ENCODE measurements at regions not wholly inside any gene's neighbourhood (a gene's known extent, or its start where the extent isn't known, plus 50 kb on each side); places are given as distances from the start of the nearest gene placed in this dataset.

DNA sequence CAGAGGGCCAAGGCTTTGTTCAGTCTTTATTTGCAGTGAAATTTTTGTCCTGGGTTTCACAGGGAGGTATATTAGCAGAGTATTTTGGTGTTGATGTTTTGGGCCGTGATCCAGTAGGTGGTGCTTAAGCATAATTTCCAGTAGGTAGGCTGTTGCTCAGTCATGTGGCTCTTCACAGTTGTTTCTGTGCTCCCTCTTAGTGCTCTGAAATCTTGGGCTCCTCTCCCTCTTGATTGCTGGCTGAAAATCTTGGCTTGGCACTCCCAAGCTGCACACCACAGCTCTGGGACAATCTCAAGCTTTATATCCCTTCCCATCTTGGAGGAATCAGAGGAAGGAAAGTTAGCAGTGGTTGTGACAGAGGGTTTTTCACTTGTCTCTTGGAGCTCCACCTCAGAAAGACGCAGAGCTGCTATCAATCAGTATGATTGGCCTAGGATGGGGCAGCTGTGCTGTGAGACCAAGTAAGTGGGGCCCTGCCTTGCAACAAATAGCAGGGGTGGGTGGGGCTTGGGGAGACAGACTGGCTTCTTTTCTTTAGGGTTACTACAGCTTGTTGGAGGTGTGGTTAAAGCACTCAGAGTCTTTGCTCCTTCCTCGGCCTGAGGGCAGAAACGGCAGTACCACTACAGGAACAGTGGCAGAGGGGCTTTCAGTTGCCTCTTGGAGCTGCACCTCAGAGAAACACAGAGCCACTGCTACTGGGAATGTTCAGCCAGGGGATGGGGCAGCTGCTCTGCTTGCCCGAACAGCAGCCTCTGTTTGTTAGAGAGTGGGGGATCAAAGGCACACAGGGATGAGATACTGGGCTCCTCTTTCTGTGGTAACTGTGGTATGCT, 627.0 kb downstream of the SI start:
- no peak overlapping the region for H3K4me3 ChIP-seq (ENCODE audit: low read depth, low read length)
- no peaks in the 10 kb centered on the region for H3K36me3 ChIP-seq
- TF ChIP-seq, protein P1, sequence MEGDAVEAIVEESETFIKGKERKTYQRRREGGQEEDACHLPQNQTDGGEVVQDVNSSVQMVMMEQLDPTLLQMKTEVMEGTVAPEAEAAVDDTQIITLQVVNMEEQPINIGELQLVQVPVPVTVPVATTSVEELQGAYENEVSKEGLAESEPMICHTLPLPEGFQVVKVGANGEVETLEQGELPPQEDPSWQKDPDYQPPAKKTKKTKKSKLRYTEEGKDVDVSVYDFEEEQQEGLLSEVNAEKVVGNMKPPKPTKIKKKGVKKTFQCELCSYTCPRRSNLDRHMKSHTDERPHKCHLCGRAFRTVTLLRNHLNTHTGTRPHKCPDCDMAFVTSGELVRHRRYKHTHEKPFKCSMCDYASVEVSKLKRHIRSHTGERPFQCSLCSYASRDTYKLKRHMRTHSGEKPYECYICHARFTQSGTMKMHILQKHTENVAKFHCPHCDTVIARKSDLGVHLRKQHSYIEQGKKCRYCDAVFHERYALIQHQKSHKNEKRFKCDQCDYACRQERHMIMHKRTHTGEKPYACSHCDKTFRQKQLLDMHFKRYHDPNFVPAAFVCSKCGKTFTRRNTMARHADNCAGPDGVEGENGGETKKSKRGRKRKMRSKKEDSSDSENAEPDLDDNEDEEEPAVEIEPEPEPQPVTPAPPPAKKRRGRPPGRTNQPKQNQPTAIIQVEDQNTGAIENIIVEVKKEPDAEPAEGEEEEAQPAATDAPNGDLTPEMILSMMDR (IDR thresholded peaks at IDR 0.05; ENCODE audit: low read depth, low read length) = no peak
- no peaks in the 10 kb centered on the region for H3K4me1 ChIP-seq
- H3K9me3 ChIP-seq = no peaks in the 10 kb centered on the region
- DNase-seq = no peak
- no peaks in the 10 kb centered on the region for H3K27me3 ChIP-seq

DNA sequence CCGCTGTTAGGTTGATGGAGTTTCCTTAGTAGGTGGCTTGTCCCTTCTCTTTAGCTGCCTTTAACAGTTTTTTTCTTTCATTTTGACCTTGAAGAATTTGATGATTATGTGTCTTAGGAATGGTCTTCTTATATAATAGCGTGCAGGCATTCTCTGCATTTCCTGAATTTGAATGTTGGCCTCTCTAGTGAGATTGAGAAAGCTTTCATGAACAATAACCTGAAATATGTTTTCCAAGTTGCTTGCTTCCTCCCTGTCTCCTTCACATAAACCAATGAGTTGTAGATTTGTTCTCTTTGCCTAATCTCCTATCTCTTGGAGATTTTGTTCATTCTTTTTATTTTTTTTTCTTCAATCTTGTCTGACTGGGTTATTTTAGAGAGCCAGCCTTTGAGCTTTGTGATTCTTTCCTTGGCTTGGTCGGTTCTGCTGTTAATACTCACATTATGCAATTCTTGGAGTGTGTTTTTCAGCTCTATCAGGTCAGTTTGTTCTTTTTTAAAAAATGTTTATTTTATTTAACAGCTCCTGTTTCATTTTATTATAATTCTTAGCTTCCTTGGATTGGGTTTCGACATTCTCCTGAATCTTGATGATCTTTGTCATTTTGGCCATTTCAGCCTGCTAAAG, 627.9 kb downstream of the SI start:
- Histone ChIP-seq H3K36me3 (no peaks in the 10 kb centered on the region), H3K27me3 (no peaks in the 10 kb centered on the region), H3K4me3 (ENCODE audit: low read depth, low read length) (no peak overlapping the region), H3K4me1 (no peaks in the 10 kb centered on the region), H3K9me3 (no peaks in the 10 kb centered on the region)
- TF ChIP-seq, protein P1 (IDR thresholded peaks at IDR 0.05; ENCODE audit: low read depth, low read length) = no peak
- DNase-seq = no peak

DNA sequence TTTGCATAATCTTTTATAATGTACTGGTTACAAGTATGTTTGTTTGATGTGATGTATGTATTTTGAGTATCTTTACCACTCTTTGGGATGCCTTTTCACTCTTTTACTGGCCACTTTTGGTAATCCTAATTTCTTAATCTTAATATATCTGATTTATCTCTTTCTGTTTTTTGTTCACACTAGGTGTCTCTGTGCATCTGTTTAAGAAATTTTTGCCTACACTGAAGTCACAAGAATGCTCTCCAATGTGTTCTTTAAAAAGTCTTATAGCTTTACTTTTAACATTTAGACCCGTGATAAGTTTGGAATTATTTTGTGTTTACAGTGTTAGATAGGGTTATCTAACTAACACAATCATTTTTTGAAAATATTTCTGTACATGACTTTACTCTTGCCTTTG, 659.1 kb downstream of the SI start:
- H3K4me1 ChIP-seq = no peaks in the 10 kb centered on the region
- DNase-seq = no peak
- H3K4me3 ChIP-seq (ENCODE audit: low read depth, low read length) = no peak overlapping the region
- H3K9me3 ChIP-seq = no peaks in the 10 kb centered on the region
- TF ChIP-seq, protein P1 (IDR thresholded peaks at IDR 0.05; ENCODE audit: low read depth, low read length) = no peak
- no peaks in the 10 kb centered on the region for H3K36me3 ChIP-seq
- no peaks in the 10 kb centered on the region for H3K27me3 ChIP-seq

DNA sequence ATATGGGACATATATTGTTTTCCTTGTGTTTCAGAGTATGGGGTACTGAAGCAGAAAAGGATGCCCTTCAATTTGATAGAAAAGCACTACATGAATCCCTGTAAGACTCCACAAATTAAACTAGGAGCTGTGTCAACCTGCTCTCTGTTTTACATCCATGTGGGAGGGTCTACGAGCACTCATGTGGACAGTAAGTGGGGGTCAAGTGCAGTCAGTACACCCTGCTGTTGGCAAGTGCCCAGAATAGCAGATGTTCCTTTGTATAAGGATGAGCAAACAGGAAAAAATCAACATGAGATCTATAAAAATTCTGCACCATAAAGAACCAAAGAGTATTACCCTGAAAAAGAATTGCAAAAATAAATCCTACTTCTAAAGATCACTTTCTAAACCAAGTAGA, 659.9 kb downstream of the SI start:
- no peaks in the 10 kb centered on the region for H3K36me3 ChIP-seq
- DNase-seq = no peak
- TF ChIP-seq, protein P1 (IDR thresholded peaks at IDR 0.05; ENCODE audit: low read depth, low read length) = no peak

DNA sequence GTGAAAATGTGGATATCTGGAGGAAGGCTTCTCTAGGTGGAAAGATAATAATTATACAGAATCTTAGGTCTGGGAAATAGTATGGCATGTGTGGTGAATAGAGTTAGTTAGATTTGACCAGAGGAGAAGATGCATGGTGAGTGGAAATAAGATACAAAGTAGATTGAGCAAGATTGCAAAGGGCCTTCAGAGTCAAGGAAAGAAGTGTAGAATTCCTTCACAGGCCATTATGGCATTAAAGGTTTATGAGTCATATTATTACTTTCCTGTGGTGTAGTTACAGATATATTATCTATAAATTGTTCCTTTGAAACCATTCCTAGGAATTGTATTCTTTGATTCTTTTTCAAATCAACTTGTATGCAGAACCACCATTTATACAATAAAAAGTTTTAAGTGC, 660.3 kb downstream of the SI start:
- no peak overlapping the region for H3K4me3 ChIP-seq (ENCODE audit: low read depth, low read length)
- H3K4me1 ChIP-seq = no peaks in the 10 kb centered on the region
- DNase-seq = no peak
- H3K36me3 ChIP-seq = no peaks in the 10 kb centered on the region
- H3K9me3 ChIP-seq = no peaks in the 10 kb centered on the region
- H3K27me3 ChIP-seq = no peaks in the 10 kb centered on the region
- TF ChIP-seq, protein P1 (IDR thresholded peaks at IDR 0.05; ENCODE audit: low read depth, low read length) = no peak

More for the DNA sequence above, 659.9 kb downstream of the SI start:
- no peaks in the 10 kb centered on the region for H3K9me3 ChIP-seq
- no peaks in the 10 kb centered on the region for H3K27me3 ChIP-seq
- H3K4me3 ChIP-seq (ENCODE audit: low read depth, low read length) = no peak overlapping the region
- H3K4me1 ChIP-seq = no peaks in the 10 kb centered on the region

All from BE2C (cell line).